ENCODE measurements at regions not wholly inside any gene's neighbourhood (a gene's known extent, or its start where the extent isn't known, plus 50 kb on each side); places are given as distances from the start of the nearest gene placed in this dataset.

DNA sequence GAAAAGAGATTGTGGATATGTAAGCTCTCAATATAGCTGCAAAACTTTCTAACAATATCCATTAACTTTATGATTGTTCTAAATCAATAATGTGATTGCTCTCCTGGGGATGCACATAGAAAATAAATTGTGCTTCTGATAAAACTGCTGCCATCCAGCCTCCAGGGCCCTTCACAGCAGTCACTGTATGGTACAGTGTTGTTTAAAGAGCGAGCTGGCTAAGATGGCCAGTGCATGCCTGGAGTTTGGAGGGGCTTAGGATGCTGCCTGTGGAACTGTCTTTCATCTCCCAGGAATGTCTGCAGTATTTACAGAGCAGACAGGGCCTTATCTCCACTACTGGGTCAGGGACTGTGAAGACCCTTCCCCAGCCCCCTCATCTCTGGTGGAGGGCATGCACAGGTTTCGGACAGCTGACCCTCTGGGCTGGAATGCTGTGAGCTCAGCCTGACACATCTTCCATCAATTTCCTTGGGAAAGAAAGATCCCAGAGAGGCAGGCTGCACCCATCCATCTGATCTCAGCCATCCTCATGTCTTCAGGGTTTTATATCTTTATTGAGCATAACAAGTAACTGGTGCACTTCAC is 137.0 kb downstream of the PLPP3 start:
- in situ Hi-C loops (cut with HindIII; ENCODE audit: low sequenced_read_pairs), result no loop called here
- DNase-seq (ENCODE audit: low spot score), result no peak

DNA sequence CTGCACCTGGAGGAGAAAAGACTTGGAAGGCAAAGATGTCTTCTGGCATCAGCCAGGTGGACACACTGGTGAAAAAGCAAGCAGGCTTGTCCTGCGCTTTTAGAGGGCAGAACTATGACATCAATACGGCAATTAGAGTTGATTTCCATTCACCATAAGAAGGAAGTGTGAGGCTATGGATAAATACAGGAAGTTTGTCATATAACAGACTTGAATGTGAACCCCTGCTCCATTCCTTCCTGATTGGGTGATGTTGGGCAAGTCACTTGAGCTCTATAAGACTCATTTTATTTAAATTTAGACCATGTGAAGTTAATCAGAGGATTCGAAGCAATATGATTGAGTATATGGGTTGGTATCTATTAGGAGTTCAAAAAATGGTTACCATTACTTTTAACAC is 137.8 kb downstream of the PLPP3 start:
- DNase-seq (ENCODE audit: low spot score), result no peak

DNA sequence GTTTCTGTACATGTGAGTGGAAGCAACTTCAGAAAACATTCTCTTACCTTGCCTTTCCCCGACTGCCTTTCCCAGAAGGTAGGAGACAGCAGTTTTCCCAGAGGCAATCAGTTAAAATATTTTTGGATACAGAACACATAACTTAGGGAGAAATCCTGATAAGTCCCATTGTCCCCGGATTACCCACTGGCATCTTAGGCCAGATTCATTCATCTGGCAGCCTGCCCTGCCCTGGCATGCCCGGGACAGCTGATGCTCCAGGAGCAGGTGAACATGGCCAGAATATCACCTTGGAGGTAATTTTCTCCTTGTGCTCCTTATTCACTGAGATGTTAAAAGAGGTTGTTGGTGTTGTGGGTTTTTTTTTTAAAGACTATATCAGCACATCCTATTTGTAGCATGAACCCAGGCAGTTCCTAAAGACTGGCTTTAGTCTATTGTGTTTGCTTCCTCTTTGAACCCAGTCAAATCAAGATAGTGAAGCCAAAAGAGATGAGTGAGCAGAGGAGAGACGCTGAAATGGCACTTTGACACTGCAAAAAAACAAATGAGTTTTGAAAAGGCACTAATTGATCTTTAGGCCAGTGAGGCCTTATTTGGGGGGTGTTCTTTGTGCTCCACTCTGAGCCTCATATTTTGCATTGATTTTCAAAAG is 139.6 kb downstream of the PLPP3 start:
- DNase-seq (ENCODE audit: low spot score), result peak; percentile 11
- in situ Hi-C loops (cut with HindIII; ENCODE audit: low sequenced_read_pairs), result no loop called here

More for the DNA sequence above, 137.8 kb downstream of the PLPP3 start:
- in situ Hi-C loops (cut with HindIII; ENCODE audit: low sequenced_read_pairs), result no loop called here

GRCh38 chr1:56438901-56439551 is 140.3 kb downstream of the PLPP3 start:
- DNase-seq (ENCODE audit: low spot score), result no peak
- in situ Hi-C loops (cut with HindIII; ENCODE audit: low sequenced_read_pairs), result no loop called here

DNA sequence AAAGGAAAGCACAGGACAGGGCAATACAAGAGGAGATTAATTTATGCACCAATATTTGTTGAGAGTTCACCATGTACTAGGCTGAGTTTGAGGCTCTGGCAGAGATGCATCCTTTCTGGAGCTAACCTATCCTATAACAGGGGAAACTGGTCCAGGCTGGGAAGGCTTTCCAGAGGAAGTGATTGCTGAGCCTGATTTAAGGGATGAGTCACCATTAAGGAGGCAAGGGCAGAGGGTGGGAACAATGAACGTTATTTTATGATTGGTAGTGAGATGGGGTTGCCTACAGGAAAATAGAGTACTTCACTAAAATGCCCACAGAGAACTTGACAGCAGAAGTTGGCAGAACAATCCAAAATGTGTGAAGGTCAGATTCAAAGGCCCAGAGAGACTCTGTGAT is 141.4 kb downstream of the PLPP3 start:
- no peak for DNase-seq (ENCODE audit: low spot score)
- in situ Hi-C loops (cut with HindIII; ENCODE audit: low sequenced_read_pairs), result no loop called here

GRCh38 chr1:56436912-56437417 is 142.4 kb downstream of the PLPP3 start:
- in situ Hi-C loops (cut with HindIII; ENCODE audit: low sequenced_read_pairs), result no loop called here

DNA sequence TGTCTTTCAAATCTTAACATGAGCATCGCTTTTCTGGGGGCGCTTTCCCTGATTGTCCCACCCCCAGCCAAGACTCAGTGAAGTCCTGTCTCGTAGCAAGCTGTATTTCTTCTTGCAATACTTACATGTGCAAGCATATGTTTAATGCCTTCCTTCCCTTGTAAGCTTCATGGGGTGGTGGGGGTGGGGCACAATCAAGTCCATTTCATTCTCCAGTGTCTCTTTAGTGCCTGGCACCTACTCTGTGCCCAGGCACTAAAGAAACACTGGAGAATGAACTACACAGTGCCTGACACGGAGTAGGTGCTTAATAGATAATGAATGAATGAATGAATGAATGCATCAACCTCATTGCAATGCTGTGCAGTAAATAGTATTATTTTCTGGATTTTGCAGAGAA is 143.1 kb downstream of the PLPP3 start:
- no peak for DNase-seq (ENCODE audit: low spot score)
- in situ Hi-C loops (cut with HindIII; ENCODE audit: low sequenced_read_pairs), result no loop called here

More at GRCh38 chr1:56436912-56437417, 142.4 kb downstream of the PLPP3 start:
- DNase-seq (ENCODE audit: low spot score), result no peak

DNA sequence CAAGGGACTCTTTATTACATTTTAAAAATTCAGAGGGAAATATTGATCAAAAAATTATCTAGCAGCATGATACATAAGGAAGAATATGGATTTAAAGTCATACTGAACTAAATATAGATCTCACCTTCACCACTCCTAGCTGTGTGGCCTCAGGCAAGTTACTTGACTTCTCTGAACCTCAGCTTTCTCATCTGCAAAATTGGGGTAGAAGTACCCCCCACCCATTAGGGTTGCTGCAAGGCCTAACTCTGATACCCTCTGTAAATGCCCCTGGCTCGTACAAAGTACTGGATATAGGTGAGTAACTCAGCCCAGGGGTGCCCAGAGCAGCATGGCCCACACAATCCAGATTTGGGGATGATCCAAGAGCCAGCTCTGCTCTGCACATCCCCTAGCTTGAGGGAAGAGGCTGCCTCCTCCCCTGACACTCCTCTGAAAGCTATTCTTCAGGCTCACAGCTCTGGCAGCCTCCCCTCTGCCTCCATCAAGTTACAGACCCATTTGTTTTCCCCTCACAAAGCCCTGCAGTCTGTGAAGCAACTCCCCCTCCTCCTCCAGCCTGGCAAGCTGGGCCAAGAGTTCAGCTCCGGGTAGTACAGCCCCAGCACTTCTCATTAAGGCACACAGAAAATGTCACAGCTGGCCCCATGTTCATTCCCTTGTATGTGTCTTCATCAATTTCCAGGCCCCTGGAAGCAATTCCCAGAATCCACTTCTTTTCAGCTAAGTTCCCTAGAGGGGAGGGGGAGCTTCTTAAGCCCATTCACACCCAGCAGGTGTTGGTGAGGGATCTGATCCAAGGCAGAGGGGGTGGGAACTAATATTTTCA is 143.7 kb downstream of the PLPP3 start:
- peak; percentile 17 for DNase-seq (ENCODE audit: low spot score)
- in situ Hi-C loops (cut with HindIII; ENCODE audit: low sequenced_read_pairs), result no loop called here

DNA sequence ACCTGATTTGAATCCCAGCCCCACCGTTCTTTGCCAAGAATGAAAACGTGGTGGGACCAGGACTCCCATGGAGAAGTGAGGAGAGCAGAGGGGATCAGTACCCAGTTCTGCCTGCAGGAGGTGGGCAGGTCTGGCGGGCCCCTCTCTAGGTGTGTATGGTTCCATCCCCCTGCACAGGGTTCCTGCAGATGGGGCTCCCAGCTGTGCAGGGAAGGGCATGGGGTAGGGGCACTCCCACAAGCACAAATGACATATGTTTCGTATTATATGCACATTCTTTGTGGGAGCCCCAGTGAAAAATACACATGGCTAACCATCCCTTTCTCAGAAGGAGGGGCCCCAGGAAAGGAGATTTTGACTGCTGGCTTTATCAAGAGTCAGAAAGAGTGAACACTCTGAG is 144.6 kb downstream of the PLPP3 start:
- in situ Hi-C loops (cut with HindIII; ENCODE audit: low sequenced_read_pairs), result no loop called here
- no peak for DNase-seq (ENCODE audit: low spot score)

DNA sequence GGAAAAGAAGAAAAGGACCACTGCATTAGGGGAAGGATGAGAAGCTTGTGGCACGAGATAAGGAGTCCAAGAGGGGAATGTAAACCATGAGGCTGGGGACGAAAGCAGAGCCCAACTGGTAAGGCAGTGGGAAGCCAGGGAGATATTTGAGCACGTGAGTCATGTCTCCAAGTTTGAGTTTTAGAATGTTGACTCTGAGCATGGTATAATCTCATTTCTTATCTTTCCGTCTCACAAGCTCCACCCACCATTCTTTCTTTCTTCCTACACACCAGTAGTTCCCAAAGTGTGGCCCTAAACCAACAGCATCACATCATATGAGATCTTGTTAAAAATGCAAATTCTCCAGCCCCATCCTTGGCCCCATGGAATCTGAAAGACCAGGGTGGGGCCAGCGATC is 145.3 kb downstream of the PLPP3 start:
- in situ Hi-C loops (cut with HindIII; ENCODE audit: low sequenced_read_pairs), result no loop called here
- DNase-seq (ENCODE audit: low spot score), result no peak

DNA sequence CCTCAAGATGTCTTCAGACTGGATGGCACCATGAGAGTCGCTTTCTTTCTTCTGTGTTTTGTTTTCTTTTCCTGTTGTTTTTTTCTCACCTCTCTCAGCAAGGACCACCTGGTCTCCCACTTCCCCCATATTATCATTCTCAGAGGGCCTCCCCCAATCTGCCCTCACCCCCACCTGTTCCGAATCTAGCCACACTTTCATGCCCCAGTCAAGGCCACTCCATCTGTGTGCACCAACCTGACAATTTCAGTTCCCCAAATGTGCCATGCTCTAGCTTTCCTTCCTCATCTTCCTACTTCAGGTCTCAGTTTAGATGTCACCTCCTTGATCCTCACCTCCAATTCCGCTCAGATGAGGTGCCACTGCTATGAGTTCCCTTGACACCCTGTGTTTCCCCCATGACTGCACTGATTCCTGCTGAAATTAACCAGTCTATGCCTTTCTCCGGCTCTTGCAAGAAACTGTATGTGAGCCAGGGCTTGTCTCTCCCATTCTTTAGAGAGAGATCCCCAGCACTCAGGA is 146.2 kb downstream of the PLPP3 start:
- no peak for DNase-seq (ENCODE audit: low spot score)
- in situ Hi-C loops (cut with HindIII; ENCODE audit: low sequenced_read_pairs), result no loop called here

DNA sequence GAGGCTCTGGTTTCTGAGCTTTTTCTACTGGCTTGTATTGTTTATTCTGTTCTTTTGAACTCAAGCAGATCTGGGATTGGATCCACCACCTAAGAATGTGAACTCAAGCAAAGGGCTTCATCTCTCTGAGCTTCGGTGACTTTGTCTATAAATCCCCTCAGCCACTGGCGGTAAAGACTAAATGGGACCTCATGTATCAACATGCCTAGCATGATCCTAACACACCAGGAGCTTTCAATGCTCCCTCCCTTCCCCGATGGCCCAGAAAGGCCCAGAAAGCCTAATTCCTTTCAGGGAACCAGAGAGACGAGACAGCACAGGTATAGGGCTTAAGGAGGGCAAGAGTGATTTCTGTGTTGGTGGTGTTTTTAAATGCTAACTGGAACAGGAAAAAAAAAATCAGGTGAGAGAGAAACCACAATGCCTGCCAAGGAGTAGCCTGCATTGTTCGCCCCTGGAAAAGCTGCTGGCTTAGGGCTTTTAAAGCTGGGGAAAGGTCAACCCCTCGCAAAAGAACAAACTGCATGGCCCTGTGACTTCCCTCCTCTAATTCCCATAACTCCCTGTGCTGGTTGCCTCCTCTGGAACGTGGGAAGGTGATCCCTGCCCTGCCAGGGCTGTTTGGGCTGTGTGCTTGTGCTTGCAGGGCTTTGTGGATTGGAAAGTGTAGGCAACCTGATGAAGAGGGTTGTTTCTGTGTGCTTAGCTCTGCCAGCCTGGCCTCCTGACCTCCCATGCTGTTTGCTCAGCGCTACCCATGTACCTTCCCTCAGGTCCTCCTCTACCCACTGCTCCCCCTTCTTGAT is 147.0 kb downstream of the PLPP3 start:
- in situ Hi-C loops (cut with HindIII; ENCODE audit: low sequenced_read_pairs), result no loop called here

GRCh38 chr1:56430141-56430839 is 149.1 kb downstream of the PLPP3 start:
- in situ Hi-C loops (cut with HindIII; ENCODE audit: low sequenced_read_pairs), result no loop called here

More for the DNA sequence above, 147.0 kb downstream of the PLPP3 start:
- no peak for DNase-seq (ENCODE audit: low spot score)

DNA sequence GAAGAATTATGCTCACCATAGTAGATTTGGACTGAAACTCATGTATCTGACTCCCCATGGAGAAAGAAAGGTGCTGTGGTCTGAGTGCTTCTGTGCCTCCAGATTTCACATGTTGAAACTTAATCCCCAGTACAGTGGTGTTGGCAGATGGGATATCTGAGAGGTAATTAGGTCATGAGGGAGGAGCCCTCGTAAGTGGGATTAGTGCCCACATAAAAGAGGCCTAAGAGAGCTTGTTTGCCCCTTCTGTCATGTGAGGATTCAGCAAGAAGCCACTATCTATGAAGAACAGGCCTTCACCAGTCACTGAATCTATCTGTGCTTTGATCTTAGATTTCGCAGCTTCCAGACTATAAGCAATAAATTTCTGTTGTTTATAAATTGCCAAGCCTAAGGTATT is 150.1 kb downstream of the PLPP3 start:
- no peak for DNase-seq (ENCODE audit: low spot score)
- in situ Hi-C loops (cut with HindIII; ENCODE audit: low sequenced_read_pairs), result no loop called here

More at GRCh38 chr1:56430141-56430839, 149.1 kb downstream of the PLPP3 start:
- DNase-seq (ENCODE audit: low spot score), result no peak

DNA sequence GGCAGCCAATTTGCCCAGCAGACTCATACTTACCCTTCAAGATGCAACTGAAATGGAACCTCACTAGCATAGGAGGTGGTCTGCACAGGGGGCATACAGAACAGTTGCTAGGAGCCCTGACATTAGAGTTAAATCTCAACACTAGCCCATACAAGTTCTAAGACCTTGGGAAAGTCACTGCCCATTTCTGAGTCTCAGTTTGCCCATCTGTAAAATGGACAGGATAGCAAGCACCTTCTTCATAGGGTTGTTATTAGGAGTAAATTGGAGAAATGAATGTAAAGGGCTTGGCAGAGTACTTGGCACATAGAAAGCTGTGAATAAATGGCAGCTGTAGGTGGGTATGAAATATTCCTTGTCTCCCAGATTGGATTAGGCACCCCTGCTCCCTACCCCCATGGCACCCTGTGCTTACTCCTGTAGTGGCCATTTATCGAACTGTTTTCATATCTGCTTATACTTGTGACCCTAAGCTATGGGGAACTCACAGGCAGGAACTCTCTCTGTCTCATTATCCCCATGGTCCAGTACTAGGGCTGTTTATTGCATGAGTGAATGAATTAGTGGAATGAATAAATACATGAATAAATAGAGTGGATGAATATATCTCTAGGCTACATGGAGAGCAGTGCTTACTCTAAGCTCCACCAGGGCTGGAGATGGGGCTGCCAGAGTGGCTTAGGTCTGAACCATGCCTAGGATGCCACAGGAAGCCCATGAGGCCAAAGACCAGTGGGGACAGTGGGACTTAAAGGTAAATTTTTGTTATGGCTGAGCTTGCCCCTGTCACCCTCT is 152.6 kb downstream of the PLPP3 start:
- in situ Hi-C loops (cut with HindIII; ENCODE audit: low sequenced_read_pairs), result no loop called here
- DNase-seq (ENCODE audit: low spot score), result no peak

DNA sequence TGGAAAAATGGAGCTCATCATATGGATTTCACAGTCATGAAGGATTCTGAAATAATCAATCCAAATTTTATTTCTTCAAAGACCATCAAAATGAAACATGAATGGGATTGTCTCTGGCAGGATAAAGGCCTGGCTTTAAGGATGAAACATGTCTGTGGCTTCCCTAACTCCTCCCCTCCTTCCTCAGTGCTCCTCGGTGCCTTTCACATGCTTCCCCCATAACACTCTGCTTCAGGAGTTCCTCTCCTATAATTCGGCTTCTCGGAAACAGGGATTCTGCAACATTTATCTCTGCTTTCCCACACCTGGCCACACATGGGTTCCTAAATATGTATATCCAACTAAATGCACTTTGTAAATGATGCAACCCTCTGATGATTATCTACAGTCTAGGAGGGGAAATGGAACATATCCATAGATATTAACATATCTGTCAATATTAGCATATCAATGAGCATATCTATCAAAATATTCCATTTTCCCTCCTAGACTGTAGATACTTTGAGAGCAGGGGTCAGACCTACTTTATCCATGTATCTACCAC is 153.8 kb downstream of the PLPP3 start:
- in situ Hi-C loops (cut with HindIII; ENCODE audit: low sequenced_read_pairs), result no loop called here

More for the DNA sequence above, 153.8 kb downstream of the PLPP3 start:
- no peak for DNase-seq (ENCODE audit: low spot score)

Data from G401 (cell line).